Cardiac muscle cell (in vitro differentiated cells and primary cell): ENCODE measurements at regions not wholly inside any gene's neighbourhood (a gene's known extent, or its start where the extent isn't known, plus 50 kb on each side); places are given as distances from the start of the nearest gene placed in this dataset.
A peak's percentile ranks its signal among the peaks of the same experiment; 100 is the strongest.

Experiments used
- DNase-seq, 2 donors: peaks; one replicate each; pipeline versions ENCODE4 v3.0.0 to v3.0.0-alpha.2; 2010 to 2017; ENCODE audit warnings: low read depth in 1 of 2, low spot score in 1 of 2
- H3K27ac ChIP-seq: fragments of 200-600 bp; sonication (generic); 2 replicates; pipeline ENCODE4 v1.5.1; 2016
- H3K27me3 ChIP-seq: fragments of 200-600 bp; sonication (generic); 2 replicates; pipeline ENCODE4 v1.6.0; 2016; ENCODE audit warnings: control low read depth
- H3K36me3 ChIP-seq: fragments of 200-600 bp; sonication (generic); 2 replicates; pipeline ENCODE4 v1.5.1; 2016; ENCODE audit warnings: control low read depth
- H3K4me1 ChIP-seq: fragments of 200-600 bp; sonication (generic); 2 replicates; pipeline ENCODE4 v1.8.1; 2017; ENCODE audit warnings: low read depth, mild to moderate bottlenecking, mixed run types
- H3K4me3 ChIP-seq: fragments of 200-600 bp; sonication (generic); 2 replicates; pipeline ENCODE4 v1.5.1; 2016; ENCODE audit warnings: mild to moderate bottlenecking
- H3K9me3 ChIP-seq: fragments of 200-600 bp; sonication (generic); 2 replicates; pipeline ENCODE4 v1.5.1; 2017; ENCODE audit warnings: low read depth, mild to moderate bottlenecking, control low read depth
- CTCF ChIP-seq: IDR thresholded peaks from 2 replicates; pipeline ENCODE4 v1.5.1; 2012; ENCODE audit warnings: low read depth, mild to moderate bottlenecking, low read length

GRCh38 chr14:54216827-54217226 is 180.0 kb upstream of the CDKN3 start:
- Histone ChIP-seq H3K27me3 (no peaks in the 10 kb centered on the region), H3K4me3 (no peak overlapping the region), H3K4me1 (peaks cover 19% of the 10 kb centered on the region), H3K9me3 (no peaks in the 10 kb centered on the region), H3K36me3 (no peaks in the 10 kb centered on the region), H3K27ac (no peak overlapping the region)
- TF ChIP-seq CTCF: no peak
- no peak for DNase-seq

GRCh38 chr14:54219261-54220070 is 177.3 kb upstream of the CDKN3 start:
- Histone ChIP-seq H3K27me3 (no peaks in the 10 kb centered on the region), H3K36me3 (no peaks in the 10 kb centered on the region), H3K4me3 (peak overlapping the region; percentile 8), H3K27ac (peak overlapping the region; percentile 9), H3K4me1 (peaks cover 19% of the 10 kb centered on the region), H3K9me3 (no peaks in the 10 kb centered on the region)
- peak in 1 of 2 donors; percentile 53 for DNase-seq
- TF ChIP-seq CTCF: no peak

- H3K36me3 ChIP-seq: no peaks in the 10 kb centered on the region
- H3K9me3 ChIP-seq: no peaks in the 10 kb centered on the region
- peaks cover 23% of the 10 kb centered on the region for H3K4me1 ChIP-seq
- no peak for TF ChIP-seq CTCF
- H3K27me3 ChIP-seq: no peaks in the 10 kb centered on the region
- H3K4me3 ChIP-seq: peak overlapping the region; percentile 8
- DNase-seq: peak; percentile 55 to 56
- H3K27ac ChIP-seq: peak overlapping the region; percentile 9
These were observed 176.6 kb upstream of the CDKN3 start for GRCh38 chr14:54220071-54220703.

GRCh38 chr14:54220704-54221431 is 175.9 kb upstream of the CDKN3 start:
- Histone ChIP-seq H3K27me3 (no peaks in the 10 kb centered on the region), H3K4me3 (peak overlapping the region; percentile 8)

More at GRCh38 chr14:54220704-54221431, 175.9 kb upstream of the CDKN3 start:
- Histone ChIP-seq H3K27ac (peak overlapping the region; percentile 9), H3K4me1 (peaks cover 30% of the 10 kb centered on the region), H3K36me3 (no peaks in the 10 kb centered on the region), H3K9me3 (no peaks in the 10 kb centered on the region)
- no peak for TF ChIP-seq CTCF
- no peak for DNase-seq
